ENCODE measurements at regions not wholly inside any gene's neighbourhood (a gene's known extent, or its start where the extent isn't known, plus 50 kb on each side); places are given as distances from the start of the nearest gene placed in this dataset.

DNA sequence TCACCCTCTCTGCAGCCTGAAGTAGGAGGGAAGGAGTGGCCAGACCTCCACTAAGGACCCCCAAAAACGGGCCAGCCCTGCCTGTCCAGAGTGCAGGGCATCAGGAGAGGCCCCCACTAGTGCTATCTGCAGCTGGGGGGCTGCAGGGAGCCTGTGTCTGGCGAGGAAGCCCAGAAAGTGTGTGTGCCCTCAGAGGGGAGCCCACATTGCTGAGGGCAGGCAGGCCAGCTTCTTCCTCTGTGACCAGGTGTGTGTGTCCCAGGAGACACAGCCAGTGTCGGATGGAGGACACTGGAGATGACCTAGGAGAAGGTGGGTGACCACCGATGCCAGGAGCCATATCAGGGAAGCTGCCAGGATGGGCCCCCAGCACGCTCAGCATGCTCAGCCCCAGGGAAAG lies 218.7 kb downstream of the IRX2 start:
- no peak for DNase-seq (ENCODE audit: low read depth in 2 of 2)

DNA sequence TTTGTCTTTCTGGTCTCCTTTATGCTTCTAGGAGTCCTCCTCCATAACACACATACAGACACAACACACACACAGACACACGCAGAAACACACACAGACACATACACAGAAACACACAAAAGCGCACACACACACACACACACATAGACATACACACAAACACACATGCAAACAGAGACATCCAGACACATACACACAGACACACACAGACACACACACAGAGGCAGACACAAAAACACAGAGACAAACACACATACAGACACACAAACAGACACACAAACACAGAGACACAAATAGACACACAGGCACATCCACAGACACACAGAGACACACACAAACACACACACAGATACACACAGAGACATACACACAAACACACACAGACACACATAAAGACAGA lies 220.2 kb downstream of the IRX2 start:
- no peak for DNase-seq (ENCODE audit: low read depth in 2 of 2)

DNA sequence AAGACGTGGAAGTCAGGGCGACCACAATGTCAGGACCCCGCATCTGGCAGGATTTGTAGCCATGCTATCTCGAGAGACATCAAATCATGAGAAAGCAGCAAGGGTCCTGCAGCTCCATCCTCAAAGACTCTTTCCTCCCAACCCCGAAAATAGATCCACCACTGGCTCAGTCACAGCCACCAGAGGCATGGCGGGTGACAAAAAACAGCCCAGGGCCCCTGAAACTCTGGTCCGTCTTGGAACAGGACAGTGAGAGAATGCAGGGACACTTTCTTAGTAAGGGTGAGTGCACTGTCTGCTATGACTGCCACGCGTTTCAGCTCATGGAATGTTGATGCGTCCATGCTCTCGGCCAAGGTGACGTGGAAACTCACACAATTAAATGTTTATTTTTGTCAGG lies 220.9 kb downstream of the IRX2 start:
- DNase-seq (ENCODE audit: low read depth in 2 of 2), result no peak

DNA sequence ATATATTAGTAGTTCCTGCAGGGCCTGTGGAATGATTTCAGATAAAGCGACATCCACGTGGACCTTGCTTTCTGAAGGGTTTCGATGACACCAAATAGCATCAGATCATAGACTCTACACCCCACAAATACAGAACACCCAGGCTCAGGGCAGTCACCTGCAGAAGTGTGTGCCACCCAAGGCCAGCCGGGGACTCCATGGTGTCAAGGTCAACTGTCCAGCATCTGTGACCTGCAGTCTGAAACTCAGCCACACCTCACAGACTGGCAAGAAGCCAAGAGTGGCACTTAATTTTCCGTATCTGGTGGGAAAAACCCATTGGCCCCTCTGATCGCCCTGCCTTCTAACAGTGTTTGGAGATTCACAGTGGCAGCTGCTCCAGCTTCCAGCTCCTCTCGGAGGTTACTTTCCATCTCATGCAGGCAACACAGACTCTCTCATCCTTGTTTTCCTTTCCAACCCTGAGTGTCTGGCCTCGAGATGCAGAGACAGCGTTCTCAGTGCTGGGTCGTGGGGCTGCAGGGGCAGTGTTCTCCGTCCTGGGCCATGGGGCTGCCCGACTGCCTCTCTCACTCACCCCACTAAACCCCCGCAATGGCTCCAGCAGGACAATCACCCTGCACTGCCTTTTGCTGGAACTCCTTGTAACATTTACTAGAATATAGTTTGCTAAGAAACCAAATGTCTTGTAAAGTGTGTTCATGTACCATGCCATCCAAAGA lies 221.9 kb downstream of the IRX2 start:
- DNase-seq (ENCODE audit: low read depth in 2 of 2), result no peak

DNA sequence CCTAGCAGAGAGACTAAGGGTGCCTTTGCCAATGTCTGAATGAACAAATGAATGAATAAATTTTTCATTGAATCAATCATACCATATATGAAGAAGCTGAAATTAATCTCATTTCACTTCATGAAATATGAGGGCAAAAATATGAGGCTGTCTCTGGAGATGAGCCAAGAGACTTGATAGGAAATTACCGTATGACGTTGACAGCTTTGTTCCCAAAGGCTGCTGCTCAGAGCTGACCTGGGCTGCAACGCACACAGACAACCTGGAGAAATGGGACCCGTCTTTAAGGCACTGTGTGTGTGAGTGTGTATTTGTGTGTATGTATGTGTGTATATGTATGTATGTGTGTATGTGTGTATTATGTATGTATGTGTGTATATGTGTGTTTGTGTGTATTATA lies 226.1 kb downstream of the IRX2 start:
- DNase-seq (ENCODE audit: low read depth in 2 of 2), result no peak

DNA sequence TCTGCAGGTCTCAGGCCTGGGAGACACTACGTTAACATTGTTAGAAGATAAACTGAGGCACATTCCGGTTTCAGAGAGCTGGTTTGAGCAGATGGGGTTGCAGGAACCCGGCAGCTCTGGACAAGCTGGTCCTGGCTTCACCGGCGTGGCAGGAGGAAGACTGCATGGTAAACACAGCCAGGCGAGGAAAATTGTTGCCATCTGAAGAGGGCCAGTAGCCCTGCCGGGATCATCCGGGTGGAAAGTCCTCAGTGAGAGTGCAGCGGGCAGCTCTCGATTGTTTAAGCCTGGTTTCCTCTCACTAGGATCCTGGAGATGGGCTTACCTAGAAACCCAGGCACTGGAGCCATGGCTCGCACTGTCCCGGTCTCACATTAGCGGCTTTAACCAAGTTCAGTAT lies 226.9 kb downstream of the IRX2 start:
- DNase-seq (ENCODE audit: low read depth in 2 of 2), result no peak

DNA sequence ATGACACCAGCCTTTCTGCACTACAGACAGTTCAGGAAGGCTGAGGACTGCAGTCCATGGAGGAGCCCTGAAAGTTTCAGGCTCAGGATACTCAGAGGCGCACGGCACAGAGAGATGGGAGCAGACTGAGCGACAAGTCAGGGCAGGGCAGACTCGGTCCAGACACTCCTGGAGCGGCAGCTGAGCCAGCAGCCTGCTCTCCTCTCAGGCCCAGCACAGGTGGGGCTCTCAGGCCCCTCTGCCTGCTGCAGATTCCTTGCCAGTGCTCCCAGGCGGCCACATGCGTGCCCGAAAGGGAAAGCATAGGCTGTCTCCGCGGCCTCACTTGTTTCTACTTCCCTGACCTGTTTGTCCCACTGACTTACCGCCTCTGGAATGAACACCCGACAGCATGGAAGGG lies 228.3 kb downstream of the IRX2 start:
- DNase-seq (ENCODE audit: low read depth in 2 of 2), result no peak

DNA sequence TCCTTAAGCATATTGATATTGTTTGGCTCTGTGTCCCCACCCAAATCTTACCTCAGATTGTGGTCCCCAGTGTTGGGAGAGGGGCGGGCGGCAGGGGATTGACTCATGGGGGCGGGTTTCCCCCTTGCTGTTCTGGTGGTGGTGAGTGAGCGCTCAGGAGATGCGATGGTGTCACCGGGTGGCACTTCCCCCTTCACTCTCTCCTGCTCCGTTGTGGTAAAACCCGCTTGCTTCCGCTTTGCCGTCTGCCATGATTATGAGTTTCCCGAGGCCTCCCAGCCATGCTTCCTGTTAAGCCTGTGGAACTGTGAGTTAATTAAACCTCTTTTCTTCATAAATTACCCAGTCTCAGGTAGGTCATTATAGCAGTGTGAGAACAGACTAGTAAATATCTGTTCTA lies 229.1 kb downstream of the IRX2 start:
- no peak for DNase-seq (ENCODE audit: low read depth in 2 of 2)

DNA sequence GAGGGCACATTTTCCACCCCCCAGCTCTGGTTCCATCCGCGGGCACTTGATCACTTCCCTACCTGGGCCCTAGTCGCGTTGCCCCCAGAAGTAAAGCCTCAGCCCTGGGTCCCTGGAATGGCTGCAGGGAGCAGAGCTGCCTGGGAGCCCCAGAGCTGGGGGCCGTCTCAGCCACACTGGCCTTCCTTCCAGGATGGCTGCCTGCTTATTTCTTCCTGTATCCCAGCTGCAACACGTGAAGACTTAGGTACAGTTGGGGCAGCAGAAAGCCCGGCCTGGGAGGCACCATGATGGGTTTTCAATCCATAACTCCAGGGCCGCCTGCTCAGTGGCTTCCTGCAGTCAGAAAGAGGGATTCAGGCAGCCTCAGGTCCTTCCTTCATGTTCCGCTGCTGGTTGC lies 232.3 kb downstream of the IRX2 start:
- DNase-seq (ENCODE audit: low read depth in 2 of 2), result no peak

DNA sequence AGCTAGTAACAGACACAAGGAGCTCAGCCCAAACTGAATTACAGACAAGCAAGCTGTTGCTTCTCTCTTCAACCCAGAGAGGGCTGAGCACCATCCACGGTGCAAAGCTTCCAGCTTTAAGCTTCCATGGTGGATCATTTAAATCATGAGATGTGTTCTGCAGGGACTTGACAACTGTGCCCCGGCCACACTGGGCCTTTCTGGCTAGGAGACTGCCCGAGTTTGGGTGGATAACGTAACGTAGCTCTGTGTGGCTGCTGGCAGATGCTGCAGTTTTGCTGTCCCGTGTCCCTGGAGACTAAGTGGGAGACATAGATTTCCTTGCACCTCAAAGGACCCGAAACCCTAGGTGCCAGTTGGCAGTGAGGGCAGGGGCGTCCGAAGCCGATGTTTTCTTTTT lies 234.0 kb downstream of the IRX2 start:
- no peak for DNase-seq (ENCODE audit: low read depth in 2 of 2)

DNA sequence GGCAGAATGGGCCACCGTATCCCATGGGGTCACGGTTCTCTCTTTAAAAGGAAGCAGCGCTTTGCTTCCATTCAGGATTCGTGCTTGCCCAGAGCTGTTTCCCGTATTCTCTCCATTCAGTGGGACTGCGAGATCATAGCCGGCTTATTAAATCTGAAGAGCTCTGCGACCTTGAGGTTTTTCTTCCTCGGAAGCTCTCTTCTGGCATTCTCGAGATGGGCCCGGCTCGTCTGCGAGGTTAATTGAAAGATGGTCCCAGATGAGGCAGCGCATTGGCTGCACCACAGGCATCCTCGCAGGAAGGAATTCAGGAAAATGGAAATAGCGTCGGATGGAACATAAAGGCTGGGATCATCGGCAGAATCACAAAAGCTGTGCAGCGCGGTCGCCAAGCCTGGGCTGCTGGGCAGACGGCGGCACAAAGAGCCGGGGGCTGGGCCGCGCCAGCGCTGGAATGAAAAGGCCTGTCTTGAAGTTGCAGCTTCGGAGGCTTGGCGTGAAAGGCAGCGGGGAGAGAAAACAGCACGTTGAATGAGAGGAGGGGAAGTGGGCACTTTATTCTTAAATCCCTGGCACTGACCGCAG lies 236.2 kb downstream of the IRX2 start:
- DNase-seq (ENCODE audit: low read depth in 2 of 2), result no peak

DNA sequence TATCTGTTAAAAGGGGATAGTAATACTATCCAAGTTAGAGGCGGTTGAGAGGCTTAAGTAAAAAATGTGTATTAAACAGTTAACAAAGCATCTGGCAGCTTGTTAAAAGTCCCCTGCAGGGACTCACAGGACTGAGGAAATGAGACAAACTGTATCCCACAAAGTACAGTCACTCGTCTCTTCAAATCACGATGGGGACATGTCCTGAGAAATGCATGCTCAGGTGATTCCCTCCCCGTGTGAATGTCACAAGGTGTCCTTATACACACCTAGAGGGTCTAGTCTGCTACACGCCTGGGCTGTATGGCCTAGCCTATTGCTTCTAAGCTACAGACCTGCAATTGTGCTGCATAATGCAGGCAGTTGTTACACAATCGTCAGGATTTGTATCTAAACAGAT lies 237.0 kb downstream of the IRX2 start:
- DNase-seq (ENCODE audit: low read depth in 2 of 2), result no peak

DNA sequence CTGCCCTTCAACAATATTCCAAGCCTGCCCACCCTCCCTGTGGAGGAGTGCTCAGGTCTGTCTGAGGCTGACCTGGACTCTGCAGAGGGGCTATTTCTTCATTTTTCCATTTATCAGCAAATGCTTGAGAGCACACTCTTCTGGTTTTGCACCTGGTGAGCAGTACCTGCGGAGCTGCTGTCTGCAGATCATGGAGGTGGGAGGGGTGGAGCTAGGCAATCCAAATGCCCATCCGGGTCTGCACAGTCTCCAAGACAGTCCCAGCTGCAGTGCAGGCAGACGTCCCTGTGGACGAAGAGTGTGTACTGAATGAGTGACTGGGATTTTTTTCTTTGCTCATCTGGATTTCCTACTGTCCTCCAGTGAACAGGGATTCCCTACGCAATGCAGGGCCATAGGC lies 239.8 kb downstream of the IRX2 start:
- DNase-seq (ENCODE audit: low read depth in 2 of 2), result no peak

DNA sequence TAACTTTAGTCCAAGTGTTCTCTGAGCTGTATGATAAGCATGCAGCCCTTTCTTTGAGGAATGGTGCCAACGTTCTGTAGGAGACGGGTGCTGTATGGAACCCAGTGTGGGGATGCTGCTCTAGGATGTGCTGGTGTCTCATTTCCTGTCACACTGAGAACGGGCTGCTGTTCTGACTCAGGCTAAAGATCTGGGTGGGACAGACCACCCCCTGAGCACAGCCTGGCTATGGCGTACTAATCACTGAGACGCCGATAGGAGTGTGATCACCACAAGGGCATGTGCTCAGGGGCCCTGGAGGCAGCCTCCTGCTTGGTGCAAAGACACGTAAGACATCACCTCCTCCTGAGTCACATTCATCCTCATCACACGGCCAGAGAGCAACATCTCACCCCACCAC lies 240.4 kb downstream of the IRX2 start:
- no peak for DNase-seq (ENCODE audit: low read depth in 2 of 2)

DNA sequence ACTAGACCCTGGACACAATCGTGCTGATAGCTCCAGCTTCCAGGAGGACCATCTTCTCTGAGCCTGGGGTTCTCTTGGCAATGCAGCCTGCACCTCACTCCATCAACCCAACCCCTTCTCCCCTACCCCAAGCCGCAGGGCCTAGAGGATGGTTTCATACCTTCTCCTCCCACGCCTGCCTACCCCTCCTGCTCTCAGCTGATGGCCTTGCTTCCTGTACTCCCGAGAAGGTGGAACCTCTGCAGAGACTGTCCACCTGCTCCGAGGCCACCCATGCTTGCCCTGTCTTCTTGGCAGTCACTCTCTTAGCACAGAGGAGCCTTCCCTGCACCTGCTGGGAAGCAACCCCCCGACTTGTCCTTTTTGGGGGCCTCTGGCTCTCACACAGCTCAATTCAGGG lies 241.9 kb downstream of the IRX2 start:
- DNase-seq (ENCODE audit: low read depth in 2 of 2), result no peak

DNA sequence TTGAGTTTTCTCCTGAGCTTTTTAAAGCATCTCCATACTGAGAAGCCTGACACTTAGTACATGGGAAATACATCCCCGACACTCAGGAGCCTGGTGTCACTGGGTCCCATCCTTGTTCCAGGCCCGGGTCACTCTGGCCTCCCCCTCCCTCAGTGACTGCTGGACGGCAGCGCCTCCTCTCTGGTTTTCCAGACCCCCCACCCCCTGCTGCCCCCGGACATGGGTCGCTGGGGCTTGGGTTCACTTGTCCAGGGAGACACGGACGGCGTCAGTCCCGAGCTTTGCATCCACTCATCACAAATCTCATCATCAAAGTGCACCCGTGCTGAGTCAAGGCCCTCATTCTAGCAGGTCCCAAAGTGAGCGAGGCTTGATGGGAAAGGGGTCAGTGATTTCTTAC lies 243.0 kb downstream of the IRX2 start:
- DNase-seq (ENCODE audit: low read depth in 2 of 2), result no peak

DNA sequence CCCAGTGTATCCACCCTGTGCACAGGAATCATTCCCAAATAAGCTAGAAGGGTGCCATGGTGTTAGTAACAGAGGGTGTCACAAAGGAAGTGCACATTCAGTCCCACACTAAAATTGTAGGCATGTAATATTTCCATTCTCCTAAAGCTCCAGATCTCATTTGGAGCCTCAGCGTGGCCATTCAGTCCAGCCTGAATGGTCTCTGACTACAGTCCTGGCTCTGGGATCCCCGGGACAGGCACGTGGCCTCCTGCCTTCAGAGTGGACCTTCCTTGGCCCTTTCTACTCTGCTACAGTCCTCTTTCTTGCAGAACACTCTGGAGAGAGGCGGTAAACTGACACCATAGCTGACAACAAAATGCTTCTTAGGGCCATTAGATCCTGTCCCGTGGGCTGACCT lies 243.9 kb downstream of the IRX2 start:
- DNase-seq (ENCODE audit: low read depth in 2 of 2), result no peak

DNA sequence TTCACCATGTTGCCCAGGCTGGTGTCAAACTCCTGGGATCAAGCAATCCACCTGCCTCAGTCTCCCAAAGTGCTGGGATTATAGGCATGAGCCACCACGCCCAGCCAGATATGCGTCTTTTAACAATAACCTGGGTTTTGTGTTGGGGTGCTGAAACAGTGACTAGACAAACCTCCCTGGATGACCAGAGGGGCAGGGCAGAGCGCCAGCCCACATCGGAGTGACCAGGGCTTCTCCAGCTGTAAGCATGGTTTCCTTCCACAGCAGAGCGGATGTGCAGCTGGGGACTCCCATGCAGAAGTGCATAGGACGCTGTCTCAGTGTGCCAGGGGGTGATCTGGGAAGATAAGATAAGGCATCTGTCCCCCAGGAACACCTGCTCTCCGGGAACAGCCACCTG lies 244.9 kb downstream of the IRX2 start:
- DNase-seq (ENCODE audit: low read depth in 2 of 2), result no peak

DNA sequence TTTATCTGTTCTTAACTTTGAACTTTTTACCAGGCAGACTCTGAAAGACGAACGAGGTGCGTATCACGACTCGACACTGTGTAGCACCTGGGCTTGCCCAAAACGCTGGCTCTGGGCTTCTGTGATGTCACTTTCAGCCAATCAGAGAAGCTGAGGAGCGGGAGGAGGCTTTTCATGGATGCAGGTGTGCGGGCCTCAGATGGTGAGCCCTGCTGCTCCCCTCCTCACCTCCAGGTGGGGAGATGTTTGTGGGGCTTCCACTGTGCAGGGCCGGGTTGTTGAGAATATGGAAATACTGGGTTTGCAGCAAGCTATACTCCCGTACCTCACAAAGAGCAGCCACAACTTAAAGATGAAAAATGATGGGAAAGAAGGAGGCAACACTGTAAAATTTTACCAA lies 246.3 kb downstream of the IRX2 start:
- DNase-seq (ENCODE audit: low read depth in 2 of 2), result no peak

DNA sequence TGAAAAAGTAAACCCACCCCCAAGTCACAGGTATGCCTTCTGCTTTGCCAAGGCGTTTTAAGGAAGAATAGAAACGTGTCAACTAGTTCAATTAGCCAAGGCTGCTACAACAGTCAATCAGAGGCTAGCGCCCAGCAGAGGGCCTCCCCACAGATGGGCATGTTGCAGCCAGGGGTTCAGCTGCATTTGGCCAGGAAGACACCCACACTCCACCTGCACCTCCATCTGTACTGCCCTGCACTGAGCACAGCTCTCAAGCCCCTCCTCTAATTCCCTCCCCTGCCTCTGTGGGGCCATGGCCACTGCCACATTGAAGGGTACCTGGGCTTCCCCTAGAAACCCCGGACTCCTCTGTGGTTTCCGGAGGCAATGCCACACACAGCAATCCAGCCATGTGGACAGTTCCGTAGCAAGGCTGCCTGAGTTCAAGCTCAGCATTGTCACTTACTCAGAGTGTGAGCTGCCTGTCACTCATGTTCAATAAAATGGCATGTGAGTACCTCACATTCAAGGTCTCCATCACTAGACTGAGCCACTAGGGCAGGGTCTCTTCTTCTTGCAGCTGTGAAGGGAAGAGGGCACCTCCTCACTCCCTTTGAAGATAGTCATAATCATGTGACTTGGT lies 248.4 kb downstream of the IRX2 start:
- no peak for DNase-seq (ENCODE audit: low read depth in 2 of 2)

DNA sequence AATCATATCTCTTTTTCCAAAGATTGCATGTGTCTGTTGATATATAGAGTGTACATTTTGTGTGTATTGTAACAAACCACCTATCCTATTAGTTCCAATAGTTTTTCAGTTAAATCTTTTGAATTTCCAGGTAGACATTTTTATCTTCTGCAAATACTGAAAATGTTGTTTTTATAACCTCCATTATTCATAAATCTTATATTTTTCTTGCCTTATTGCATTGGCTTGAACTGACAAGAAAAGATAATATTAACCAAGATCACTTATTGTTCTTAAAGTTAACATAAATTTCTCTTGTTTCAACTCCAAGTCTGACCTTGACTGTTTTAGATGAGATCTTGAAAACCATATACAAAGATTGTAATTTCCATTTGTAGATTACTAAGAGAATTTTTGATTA lies 251.6 kb downstream of the IRX2 start:
- no peak for DNase-seq (ENCODE audit: low read depth in 2 of 2)

DNA sequence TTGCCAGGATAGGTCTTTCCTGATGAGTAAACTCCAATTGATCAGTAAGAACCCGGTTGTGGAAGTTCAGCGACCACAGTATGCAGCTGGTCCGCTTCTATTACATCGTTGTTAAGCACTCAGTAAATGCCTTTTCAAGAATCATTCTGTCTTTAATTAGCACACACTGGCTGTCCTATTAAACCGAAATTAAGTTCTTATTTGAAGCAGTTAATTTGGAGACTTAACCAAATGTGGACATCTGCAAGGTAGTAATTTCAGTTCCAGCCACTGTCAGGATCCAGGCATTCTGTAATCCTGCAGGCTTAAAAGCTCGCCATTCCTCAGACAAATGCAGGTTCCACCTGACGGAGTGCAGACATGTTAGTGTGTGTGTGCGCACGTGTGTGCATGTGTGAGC lies 254.6 kb downstream of the IRX2 start:
- DNase-seq (ENCODE audit: low read depth in 2 of 2), result no peak

DNA sequence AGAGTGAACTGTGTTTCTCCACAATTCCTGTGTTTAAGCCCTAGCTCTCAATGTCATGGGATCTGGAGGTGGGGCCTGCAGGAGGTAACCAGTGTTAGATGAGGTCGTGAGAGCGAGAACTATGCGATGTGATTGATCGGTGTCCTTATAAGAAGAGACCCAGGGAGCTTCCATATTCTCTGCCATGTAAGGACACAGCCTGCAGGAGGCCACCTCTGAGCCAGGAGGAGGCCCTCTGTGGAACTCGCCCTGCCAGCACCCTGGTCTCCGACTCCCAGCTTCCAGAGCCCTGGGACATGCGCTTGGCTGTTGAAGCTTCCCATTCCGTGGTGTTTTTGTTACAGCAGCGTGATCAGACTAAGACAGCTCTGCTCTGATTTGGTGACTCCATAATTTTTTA lies 255.4 kb downstream of the IRX2 start:
- DNase-seq (ENCODE audit: low read depth in 2 of 2), result no peak

DNA sequence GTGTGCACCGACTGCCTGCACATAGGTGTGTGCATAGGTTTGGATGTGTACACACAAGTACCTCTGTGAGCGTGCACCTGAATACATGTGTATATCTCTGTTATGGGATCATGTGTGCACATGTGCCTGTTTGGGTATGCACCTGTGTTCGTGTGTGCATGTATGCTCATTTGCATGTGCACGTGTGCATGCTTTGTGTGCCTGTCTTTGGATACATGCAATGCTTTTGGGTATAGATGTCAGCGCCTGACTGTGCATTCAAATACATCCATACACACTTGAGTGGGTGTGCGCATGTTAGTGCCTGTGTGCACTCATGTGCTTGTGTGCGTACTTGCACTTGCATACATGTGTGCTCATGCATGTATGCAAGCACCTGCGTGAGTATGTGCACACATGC lies 258.1 kb downstream of the IRX2 start:
- DNase-seq (ENCODE audit: low read depth in 2 of 2), result no peak
